Skeletal muscle satellite cell (primary cell): ENCODE measurements at regions not wholly inside any gene's neighbourhood (a gene's known extent, or its start where the extent isn't known, plus 50 kb on each side); places are given as distances from the start of the nearest gene placed in this dataset.
"Not testable (repeated sequence)": the region's sequence is repeated elsewhere in the genome, so short reads cannot be mapped to it uniquely, and the experiment has no call there.

ENCODE experiments used
- H3K27me3 ChIP-seq: 2 replicates; pipeline ENCODE4 v1.7.0; 2013; ENCODE audit warnings: low read length; ENCODE audit not compliant: control insufficient read depth, insufficient read depth
- H3K36me3 ChIP-seq: 2 replicates; pipeline ENCODE4 v1.7.0; 2013; ENCODE audit warnings: mild to moderate bottlenecking, control low read depth, low read length; ENCODE audit not compliant: insufficient read depth
- H3K4me1 ChIP-seq: 2 replicates; pipeline ENCODE4 v1.7.0; 2013; ENCODE audit warnings: low read length; ENCODE audit not compliant: control insufficient read depth, insufficient read depth
- H3K4me2 ChIP-seq: 2 replicates; pipeline ENCODE4 v1.7.0; 2013; ENCODE audit warnings: mild to moderate bottlenecking, low read length
- H3K4me3 ChIP-seq: 2 replicates; pipeline ENCODE4 v1.7.0; 2013; ENCODE audit warnings: low read length
- H3K9ac ChIP-seq: 2 replicates; pipeline ENCODE4 v1.7.0; 2013; ENCODE audit warnings: mild to moderate bottlenecking, low read depth, low read length, moderate library complexity
- H3K9me3 ChIP-seq: replicated peaks from 2 replicates; pipeline ENCODE4 v1.7.0; 2013; ENCODE audit warnings: mild to moderate bottlenecking, control low read depth, low read length

DNA sequence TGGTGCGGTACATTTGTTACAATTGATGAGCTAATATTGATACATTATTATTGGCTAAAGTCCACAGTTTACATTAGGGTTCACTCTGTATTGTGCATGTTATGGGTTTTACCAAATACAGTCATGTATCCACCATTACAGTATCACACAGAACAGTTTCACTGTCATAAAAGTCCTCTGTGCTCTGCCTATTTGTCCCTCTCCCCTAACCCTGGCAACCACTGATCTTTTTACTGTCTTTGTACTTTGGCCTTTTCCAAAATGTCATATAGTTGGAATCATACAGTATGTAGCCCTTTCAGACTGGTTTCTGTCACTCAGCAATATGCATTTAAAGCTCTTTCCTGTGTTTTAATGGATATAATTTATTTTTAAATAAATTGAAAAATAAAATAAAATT lies 83.1 kb upstream of the SLC4A7 start:
- Histone ChIP-seq H3K36me3 (no peaks in the 10 kb centered on the region), H3K27me3 (no peaks in the 10 kb centered on the region), H3K9ac (no peak overlapping the region), H3K4me3 (no peak overlapping the region), H3K9me3 (no peaks in the 10 kb centered on the region), H3K4me1 (peaks cover 12% of the 10 kb centered on the region), H3K4me2 (no peak overlapping the region)

DNA sequence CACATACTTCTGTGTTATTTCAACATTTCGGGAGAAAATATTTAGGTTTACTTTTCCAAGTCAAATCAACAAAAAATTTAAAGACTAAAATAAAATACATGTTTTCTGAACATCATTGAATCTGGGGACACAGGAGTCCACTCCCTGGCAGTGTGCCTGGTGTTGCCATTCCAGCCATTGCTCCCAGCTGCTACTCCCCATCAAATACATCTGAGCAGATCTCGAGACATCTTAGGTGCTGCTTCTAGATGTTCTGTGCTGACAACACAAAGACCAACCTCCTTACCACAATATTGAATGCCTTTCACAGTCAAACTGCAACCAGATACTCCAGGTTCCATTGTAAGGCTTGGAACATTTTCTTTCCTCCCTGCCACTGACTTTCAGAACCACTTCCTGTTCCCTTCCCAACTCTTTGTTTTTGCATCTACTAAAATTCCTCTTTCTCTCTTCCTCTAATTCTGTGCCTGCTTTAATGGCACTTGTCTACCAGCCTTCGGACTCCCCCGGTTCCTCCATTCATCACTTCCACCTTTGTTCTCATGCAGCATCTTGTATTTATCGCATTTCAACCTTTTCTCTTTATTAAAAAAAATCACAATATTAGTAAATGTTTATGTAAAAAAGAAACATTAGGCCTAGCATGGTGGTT lies 81.1 kb upstream of the SLC4A7 start:
- H3K9me3 ChIP-seq = no peaks in the 10 kb centered on the region

DNA sequence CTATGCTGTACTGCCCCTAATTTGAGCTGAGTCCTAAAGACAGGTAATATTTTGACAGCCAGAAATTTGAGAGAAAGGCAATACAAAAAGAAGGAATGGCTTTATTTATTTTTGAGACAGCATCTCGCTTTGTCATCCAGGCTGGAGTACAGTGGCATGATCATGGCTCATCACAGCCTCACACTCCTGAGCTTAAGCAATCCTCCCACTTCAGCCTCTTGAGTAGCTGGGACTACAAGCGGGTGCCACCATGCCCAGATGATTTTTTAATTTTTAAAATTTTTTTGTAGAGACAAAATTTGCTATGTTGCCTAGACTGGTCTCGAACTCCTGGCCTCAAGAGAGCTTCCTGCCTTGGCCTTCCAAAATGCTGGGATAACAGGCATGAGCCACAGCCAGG lies 77.4 kb upstream of the SLC4A7 start:
- Histone ChIP-seq H3K36me3 (no peaks in the 10 kb centered on the region), H3K4me3 (no peak overlapping the region)

More for the DNA sequence above, 81.1 kb upstream of the SLC4A7 start:
- Histone ChIP-seq H3K4me1 (peaks cover 12% of the 10 kb centered on the region), H3K4me3 (no peak overlapping the region), H3K36me3 (no peaks in the 10 kb centered on the region), H3K9ac (no peak overlapping the region), H3K4me2 (no peak overlapping the region), H3K27me3 (no peaks in the 10 kb centered on the region)

DNA sequence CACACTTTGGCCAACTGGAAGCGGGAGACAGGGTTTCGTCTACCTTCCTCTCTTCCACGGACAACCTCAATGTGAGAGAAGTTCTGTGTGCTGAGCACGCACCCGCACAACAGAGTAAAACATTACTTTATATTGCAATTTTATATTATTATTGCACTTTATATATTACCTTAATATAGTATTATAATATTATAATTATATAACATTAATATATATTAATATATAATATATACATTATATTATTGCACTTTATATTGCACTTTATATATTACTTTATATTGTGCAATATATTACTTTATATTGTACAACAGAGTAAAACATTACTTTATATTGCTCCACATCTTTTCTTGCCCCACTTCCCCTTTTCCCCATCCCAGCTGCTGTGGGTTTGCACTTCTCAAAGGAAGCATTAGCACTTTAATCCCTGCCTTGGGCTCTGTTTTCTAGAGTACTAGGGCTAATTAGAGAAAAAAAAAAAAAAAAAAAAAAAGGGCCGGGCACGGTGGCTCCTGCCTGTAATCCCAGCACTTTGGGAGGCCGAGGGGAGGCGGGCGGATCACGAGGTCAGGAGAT lies 76.4 kb upstream of the SLC4A7 start:
- no peaks in the 10 kb centered on the region for H3K9me3 ChIP-seq
- no peak overlapping the region for H3K4me2 ChIP-seq
- no peak overlapping the region for H3K4me3 ChIP-seq
- peaks cover 31% of the 10 kb centered on the region for H3K4me1 ChIP-seq
- no peaks in the 10 kb centered on the region for H3K27me3 ChIP-seq
- H3K9ac ChIP-seq = no peak overlapping the region
- H3K36me3 ChIP-seq = no peaks in the 10 kb centered on the region

More for the DNA sequence above, 77.4 kb upstream of the SLC4A7 start:
- H3K9ac ChIP-seq = no peak overlapping the region
- no peaks in the 10 kb centered on the region for H3K9me3 ChIP-seq
- peaks cover 27% of the 10 kb centered on the region for H3K4me1 ChIP-seq
- H3K4me2 ChIP-seq = no peak overlapping the region
- no peaks in the 10 kb centered on the region for H3K27me3 ChIP-seq

DNA sequence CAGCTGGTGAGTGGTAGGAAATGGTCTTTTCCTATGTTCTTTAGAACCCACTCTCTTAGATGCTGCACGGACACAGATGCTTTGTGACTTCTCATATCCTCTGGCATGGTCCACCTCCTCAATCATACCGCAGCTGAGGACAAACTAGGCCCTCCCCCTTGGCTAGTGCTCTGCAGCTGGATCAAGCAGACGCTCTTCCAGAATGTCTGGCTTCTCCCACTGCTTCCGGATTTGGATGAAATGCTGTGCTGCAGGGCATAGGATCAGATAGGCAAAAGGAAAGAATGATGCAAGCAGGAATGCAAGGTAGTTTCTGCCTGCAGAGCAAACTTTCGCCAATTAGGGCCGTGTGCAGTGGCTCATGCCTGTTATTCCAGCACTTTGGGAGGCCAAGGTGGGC lies 75.7 kb upstream of the SLC4A7 start:
- peaks cover 28% of the 10 kb centered on the region for H3K4me1 ChIP-seq
- no peaks in the 10 kb centered on the region for H3K9me3 ChIP-seq
- H3K27me3 ChIP-seq = no peaks in the 10 kb centered on the region
- H3K36me3 ChIP-seq = no peaks in the 10 kb centered on the region
- no peak overlapping the region for H3K9ac ChIP-seq
- H3K4me2 ChIP-seq = peak overlapping the region; percentile 31
- no peak overlapping the region for H3K4me3 ChIP-seq

DNA sequence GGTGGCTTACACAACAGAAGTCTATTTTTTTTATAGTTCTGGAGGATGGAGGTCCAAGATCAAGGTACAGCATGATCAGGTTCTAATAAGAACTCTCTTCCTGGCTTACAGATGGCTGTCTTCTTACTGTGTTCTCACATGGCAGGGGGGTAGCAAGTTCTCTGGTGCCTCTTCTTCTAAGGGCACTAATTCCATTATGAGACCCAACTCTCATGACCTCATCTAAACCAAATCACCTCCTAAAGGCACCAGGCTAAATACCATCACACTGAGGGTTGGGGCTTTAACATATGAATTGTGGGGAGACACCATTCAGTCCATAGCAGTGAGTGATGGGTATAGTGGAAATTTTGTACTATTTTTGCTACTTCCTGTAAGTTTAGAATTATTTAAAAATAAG lies 75.2 kb upstream of the SLC4A7 start:
- Histone ChIP-seq H3K9me3 (no peaks in the 10 kb centered on the region), H3K4me2 (peak overlapping the region; percentile 31), H3K4me3 (no peak overlapping the region)

DNA sequence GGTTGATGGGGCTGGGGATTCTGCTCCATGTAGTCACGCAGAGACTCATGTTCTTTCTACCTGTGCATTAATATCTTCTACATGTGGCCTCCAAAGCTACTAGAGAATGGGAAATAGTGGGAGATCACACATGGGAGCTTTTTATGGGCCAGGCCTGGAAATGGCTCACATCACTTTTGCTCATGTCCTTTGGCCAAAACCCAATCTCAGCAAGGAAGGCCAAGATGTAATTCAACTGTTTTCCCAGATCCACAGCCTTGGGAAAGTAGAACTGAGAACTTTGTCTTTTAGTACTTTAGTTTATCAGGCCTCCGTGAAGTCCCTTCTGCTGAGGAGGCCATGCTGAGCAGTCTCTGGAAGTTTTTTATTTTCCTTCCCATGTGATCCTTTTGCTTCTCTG lies 73.2 kb upstream of the SLC4A7 start:
- H3K27me3 ChIP-seq = no peaks in the 10 kb centered on the region
- no peaks in the 10 kb centered on the region for H3K36me3 ChIP-seq
- peaks cover 51% of the 10 kb centered on the region for H3K4me1 ChIP-seq
- no peaks in the 10 kb centered on the region for H3K9me3 ChIP-seq
- peak overlapping the region; percentile 60 for H3K9ac ChIP-seq
- H3K4me3 ChIP-seq = no peak overlapping the region
- H3K4me2 ChIP-seq = peak overlapping the region; percentile 4

More for the DNA sequence above, 75.2 kb upstream of the SLC4A7 start:
- Histone ChIP-seq H3K4me1 (peaks cover 33% of the 10 kb centered on the region), H3K9ac (no peak overlapping the region), H3K36me3 (no peaks in the 10 kb centered on the region), H3K27me3 (no peaks in the 10 kb centered on the region)

DNA sequence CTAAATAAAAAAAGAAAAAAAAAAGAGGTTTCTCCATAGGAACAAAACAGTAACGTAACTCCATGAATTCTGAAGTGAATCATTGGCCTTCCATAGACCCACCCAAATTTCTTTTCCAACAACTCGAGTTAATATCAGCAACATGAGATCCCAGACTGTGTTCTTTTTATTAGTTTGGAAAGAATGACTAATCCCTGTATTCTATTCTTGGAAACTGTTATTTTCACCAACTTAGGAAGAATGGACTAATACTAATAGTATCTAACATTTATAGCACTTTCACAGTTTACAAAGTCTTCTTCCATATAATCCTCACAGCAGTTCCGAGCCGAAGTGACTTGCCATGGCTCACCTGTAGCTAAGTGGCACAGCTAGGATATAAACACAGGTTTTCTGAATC lies 72.7 kb upstream of the SLC4A7 start:
- no peaks in the 10 kb centered on the region for H3K27me3 ChIP-seq
- no peak overlapping the region for H3K4me3 ChIP-seq
- no peaks in the 10 kb centered on the region for H3K9me3 ChIP-seq
- H3K9ac ChIP-seq = peak overlapping the region; percentile 60
- no peaks in the 10 kb centered on the region for H3K36me3 ChIP-seq
- peaks cover 56% of the 10 kb centered on the region for H3K4me1 ChIP-seq
- peak overlapping the region; percentile 4 for H3K4me2 ChIP-seq

DNA sequence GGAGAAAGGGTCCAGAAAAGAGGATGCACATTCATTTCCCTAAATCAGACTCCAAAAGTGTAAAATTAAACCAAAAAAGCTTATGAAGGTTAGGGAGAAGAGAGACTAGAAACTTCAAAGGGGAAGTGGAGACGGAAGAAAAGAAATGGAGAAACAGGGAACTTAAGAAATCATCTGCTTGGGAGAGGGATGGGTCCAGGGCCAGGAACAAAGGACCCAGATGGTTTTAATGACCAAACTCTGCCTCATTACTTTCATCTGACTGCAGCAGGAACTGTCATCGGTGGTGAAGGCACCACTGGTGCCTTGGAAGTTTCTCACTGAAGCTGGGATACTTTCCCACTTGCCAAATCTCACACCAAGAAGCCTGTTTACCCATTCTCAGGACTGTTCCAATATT lies 70.5 kb upstream of the SLC4A7 start:
- H3K4me1 ChIP-seq = peaks cover 53% of the 10 kb centered on the region

DNA sequence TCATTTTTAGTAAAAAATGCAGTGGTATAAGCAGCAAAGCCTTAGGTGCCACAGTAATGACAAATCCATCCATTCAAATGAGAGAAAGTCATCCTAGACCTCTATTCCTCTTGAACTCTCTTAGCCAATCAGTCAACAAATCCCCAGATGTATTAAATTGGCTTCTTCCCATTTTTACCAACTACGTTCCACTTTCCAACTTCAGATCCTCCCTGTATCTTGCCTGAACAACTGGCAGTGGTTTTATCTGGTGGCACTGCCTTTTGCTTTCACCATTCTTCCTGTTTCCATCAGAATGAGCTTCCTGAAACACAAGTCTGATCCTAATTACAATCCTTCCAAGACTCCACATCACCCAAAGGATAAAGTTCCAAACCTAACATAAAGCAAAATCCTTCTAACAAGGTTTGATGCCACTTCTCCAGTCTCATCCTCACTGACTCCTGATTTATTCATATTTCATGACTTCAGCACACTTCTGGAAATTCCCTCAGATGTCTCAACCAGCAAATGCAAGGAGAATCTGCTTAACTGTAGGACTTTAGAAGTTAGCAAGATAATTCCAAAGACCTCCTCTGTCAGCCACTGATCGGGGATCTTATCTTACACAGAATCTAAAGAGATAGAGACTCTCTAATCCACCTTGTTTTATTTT lies 69.8 kb upstream of the SLC4A7 start:
- peak overlapping the region; percentile 20 for H3K9ac ChIP-seq

More for the DNA sequence above, 70.5 kb upstream of the SLC4A7 start:
- Histone ChIP-seq H3K4me2 (no peak overlapping the region), H3K4me3 (no peak overlapping the region), H3K27me3 (no peaks in the 10 kb centered on the region), H3K9me3 (no peaks in the 10 kb centered on the region), H3K36me3 (no peaks in the 10 kb centered on the region), H3K9ac (peak overlapping the region; percentile 20)

DNA sequence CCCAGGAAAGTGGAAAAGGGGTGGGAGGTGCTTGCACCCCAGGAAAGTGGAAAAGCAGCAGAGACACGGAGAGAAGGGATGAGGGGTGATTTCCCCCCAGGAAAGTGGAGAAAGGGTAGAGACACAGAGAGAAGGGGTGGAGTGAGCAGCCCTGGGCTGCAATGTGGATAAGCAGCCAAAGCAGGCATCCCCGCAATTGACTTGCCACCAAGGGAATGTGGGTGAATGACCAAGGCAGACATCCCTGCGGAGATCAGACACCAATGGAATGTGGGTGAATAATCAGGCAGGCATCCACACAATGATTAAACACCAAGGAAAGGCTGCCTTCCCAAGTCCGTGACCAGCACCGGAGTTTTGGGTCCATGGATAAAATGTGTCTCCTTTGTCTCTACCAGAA lies 68.5 kb upstream of the SLC4A7 start:
- peak overlapping the region; percentile 29 for H3K4me2 ChIP-seq
- H3K4me1 ChIP-seq = peaks cover 45% of the 10 kb centered on the region
- H3K27me3 ChIP-seq, H3K9me3 ChIP-seq, H3K36me3 ChIP-seq, H3K4me3 ChIP-seq: not testable (repeated sequence)
- peak overlapping the region; percentile 64 for H3K9ac ChIP-seq

More for the DNA sequence above, 69.8 kb upstream of the SLC4A7 start:
- no peaks in the 10 kb centered on the region for H3K36me3 ChIP-seq
- peaks cover 46% of the 10 kb centered on the region for H3K4me1 ChIP-seq
- no peak overlapping the region for H3K4me2 ChIP-seq
- H3K27me3 ChIP-seq = no peaks in the 10 kb centered on the region
- H3K4me3 ChIP-seq = no peak overlapping the region
- no peaks in the 10 kb centered on the region for H3K9me3 ChIP-seq

DNA sequence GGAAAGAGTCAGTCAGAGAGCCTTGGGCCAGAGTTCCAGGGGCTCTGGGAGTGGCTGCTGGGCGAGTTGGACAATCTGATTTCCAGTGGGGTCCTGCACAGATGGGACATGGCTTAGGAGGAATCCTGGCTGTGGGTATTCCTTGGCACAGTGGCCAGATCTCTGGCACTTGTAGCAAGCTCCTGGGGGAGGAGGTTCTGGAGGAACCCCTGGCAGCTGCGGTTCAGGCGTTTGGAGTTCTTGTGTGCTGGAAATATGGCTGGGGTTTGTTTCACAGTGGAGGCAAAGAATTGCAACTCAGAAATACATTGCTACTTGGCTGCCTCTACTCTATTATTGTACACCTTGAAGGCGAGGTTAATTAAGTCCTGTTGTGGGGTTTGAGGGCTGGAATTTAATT lies 67.2 kb upstream of the SLC4A7 start:
- H3K4me2 ChIP-seq, H3K9me3 ChIP-seq: not testable (repeated sequence)

More for the DNA sequence above, 67.2 kb upstream of the SLC4A7 start:
- H3K4me1 ChIP-seq = peaks cover 35% of the 10 kb centered on the region
- not testable (repeated sequence) for H3K36me3 ChIP-seq, H3K4me3 ChIP-seq, H3K27me3 ChIP-seq, H3K9ac ChIP-seq
